ENCODE measurements at regions not wholly inside any gene's neighbourhood (a gene's known extent, or its start where the extent isn't known, plus 50 kb on each side); places are given as distances from the start of the nearest gene placed in this dataset.

DNA sequence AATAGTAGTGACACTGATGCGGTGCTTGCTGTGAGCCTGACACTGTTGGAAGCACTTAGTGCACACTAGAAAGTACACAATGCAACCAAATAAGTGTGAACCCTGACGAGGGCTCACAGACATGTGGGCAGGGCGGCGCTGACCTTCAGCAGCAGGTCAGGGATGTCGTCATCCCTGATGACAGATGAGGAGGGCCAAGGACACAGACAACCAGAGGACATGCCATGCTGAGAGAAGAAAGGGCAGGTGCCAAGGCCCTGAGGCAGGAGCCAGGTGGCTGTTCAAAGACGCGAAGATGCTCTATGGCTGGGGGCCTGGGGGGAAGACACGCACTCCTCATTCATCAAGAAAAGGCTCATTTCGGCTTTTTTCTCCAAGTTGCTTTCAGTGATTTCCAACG, 176.4 kb upstream of the CST7 start:
- TF ChIP-seq, protein P1, sequence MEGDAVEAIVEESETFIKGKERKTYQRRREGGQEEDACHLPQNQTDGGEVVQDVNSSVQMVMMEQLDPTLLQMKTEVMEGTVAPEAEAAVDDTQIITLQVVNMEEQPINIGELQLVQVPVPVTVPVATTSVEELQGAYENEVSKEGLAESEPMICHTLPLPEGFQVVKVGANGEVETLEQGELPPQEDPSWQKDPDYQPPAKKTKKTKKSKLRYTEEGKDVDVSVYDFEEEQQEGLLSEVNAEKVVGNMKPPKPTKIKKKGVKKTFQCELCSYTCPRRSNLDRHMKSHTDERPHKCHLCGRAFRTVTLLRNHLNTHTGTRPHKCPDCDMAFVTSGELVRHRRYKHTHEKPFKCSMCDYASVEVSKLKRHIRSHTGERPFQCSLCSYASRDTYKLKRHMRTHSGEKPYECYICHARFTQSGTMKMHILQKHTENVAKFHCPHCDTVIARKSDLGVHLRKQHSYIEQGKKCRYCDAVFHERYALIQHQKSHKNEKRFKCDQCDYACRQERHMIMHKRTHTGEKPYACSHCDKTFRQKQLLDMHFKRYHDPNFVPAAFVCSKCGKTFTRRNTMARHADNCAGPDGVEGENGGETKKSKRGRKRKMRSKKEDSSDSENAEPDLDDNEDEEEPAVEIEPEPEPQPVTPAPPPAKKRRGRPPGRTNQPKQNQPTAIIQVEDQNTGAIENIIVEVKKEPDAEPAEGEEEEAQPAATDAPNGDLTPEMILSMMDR (IDR thresholded peaks at IDR 0.05 in 8 of 11, conservative IDR thresholded peaks at IDR 0.05 in 3 of 11), result no peak
- TF ChIP-seq POLR2AphosphoS5 (IDR thresholded peaks at IDR 0.05) (no peak), POLR2A (IDR thresholded peaks at IDR 0.05) (no peak)
